RWPE1 (cell line): ENCODE measurements at regions not wholly inside any gene's neighbourhood (a gene's known extent, or its start where the extent isn't known, plus 50 kb on each side); places are given as distances from the start of the nearest gene placed in this dataset.

Experiments used
- CTCF ChIA-PET: fragments of 350-600 bp; sonication (Branson Sonifier 250); formaldehyde crosslinking; extraction: SDS; loops from one replicate; lab custom pipeline; 2021; lab: Yijun Ruan, JAX
- POLR2A ChIA-PET: fragments of 400-600 bp; formaldehyde crosslinking; extraction: SDS; loops from one replicate; lab custom pipeline; 2020; ENCODE audit warnings: antibody characterized with exemption; ENCODE audit not compliant: low non-redundant PET; lab: Yijun Ruan, JAX
- DNase-seq: peaks from one replicate; pipeline ENCODE4 v3.0.0; 2012; ENCODE audit warnings: low spot score
- H3K27ac ChIP-seq: fragments of 450-650 bp; 2 replicates; pipeline ENCODE4 v1.5.1; 2017
- CTCF ChIP-seq: fragments of 450-650 bp; conservative IDR thresholded peaks from 2 replicates; pipeline ENCODE4 v1.5.1; 2017; ENCODE audit warnings: low read depth, mild to moderate bottlenecking

GRCh38 chr1:172815740-172816139, 156.8 kb downstream of the FASLG start:
- no peak for DNase-seq
- ChIA-PET POLR2A (no interaction called here), CTCF (no interaction called here)
- no peak for TF ChIP-seq CTCF
- no peak overlapping the region for H3K27ac ChIP-seq

GRCh38 chr1:172818841-172819527, 160.1 kb downstream of the FASLG start:
- POLR2A ChIA-PET = no interaction called here
- CTCF ChIA-PET = interaction anchor here (1.0 kb wide), 1 partner anchor 383 kb away, joined by 4 read pairs; no protein-coding TSS in a partner anchor
- no peak for DNase-seq
- no peak for TF ChIP-seq CTCF
- H3K27ac ChIP-seq = no peak overlapping the region

GRCh38 chr1:172820475-172821158, 161.7 kb downstream of the FASLG start:
- H3K27ac ChIP-seq = no peak overlapping the region
- ChIA-PET CTCF (no interaction called here), POLR2A (no interaction called here)
- TF ChIP-seq CTCF = no peak
- no peak for DNase-seq

- POLR2A ChIA-PET = no interaction called here
- CTCF ChIA-PET = no interaction called here
- no peak for DNase-seq
These were observed 162.8 kb downstream of the FASLG start for GRCh38 chr1:172821609-172822274.

GRCh38 chr1:172822886-172823285, 164.0 kb downstream of the FASLG start:
- TF ChIP-seq CTCF = no peak
- no peak for DNase-seq
- POLR2A ChIA-PET = no interaction called here
- H3K27ac ChIP-seq = no peak overlapping the region
- CTCF ChIA-PET = no interaction called here

More at GRCh38 chr1:172821609-172822274, 162.8 kb downstream of the FASLG start:
- no peak overlapping the region for H3K27ac ChIP-seq
- no peak for TF ChIP-seq CTCF

GRCh38 chr1:172823534-172823933, 164.6 kb downstream of the FASLG start:
- ChIA-PET POLR2A (no interaction called here), CTCF (interaction anchor here (0.6 kb wide), 2 partner anchors 48 to 82 kb away, joined by 3 to 5 read pairs; no protein-coding TSS in a partner anchor)
- no peak overlapping the region for H3K27ac ChIP-seq
- no peak for TF ChIP-seq CTCF
- no peak for DNase-seq
